ENCODE measurements at regions not wholly inside any gene's neighbourhood (a gene's known extent, or its start where the extent isn't known, plus 50 kb on each side); places are given as distances from the start of the nearest gene placed in this dataset.
"Not testable (repeated sequence)": the region's sequence is repeated elsewhere in the genome, so short reads cannot be mapped to it uniquely, and the experiment has no call there.

GRCh38 chr5:111976705-111977435 lies 219.9 kb upstream of the NREP start:
- Mint-ChIP-seq H3K9me3 (no peaks in the 10 kb centered on the region), H3K27ac (no peak overlapping the region)

GRCh38 chr5:111975133-111975532 lies 218.1 kb upstream of the NREP start:
- DNase-seq = no peak
- no peak overlapping the region for H3K27ac Mint-ChIP-seq
- no peaks in the 10 kb centered on the region for H3K9me3 Mint-ChIP-seq
- H3K27me3 Mint-ChIP-seq = peaks cover 18% of the 10 kb centered on the region
- H3K36me3 Mint-ChIP-seq = no peaks in the 10 kb centered on the region
- H3K4me3 Mint-ChIP-seq = no peak overlapping the region
- no peaks in the 10 kb centered on the region for H3K4me1 Mint-ChIP-seq

More at GRCh38 chr5:111976705-111977435, 219.9 kb upstream of the NREP start:
- H3K4me1 Mint-ChIP-seq = no peaks in the 10 kb centered on the region
- H3K36me3 Mint-ChIP-seq = no peaks in the 10 kb centered on the region
- no peak overlapping the region for H3K4me3 Mint-ChIP-seq
- DNase-seq = no peak
- peaks cover 9% of the 10 kb centered on the region for H3K27me3 Mint-ChIP-seq

- Mint-ChIP-seq H3K27ac (no peak overlapping the region), H3K27me3 (peaks cover 27% of the 10 kb centered on the region), H3K4me1 (no peaks in the 10 kb centered on the region), H3K36me3 (no peaks in the 10 kb centered on the region), H3K9me3 (no peaks in the 10 kb centered on the region), H3K4me3 (no peak overlapping the region)
- no peak for DNase-seq
These were observed 217.0 kb upstream of the NREP start for GRCh38 chr5:111973961-111974360.

GRCh38 chr5:111972548-111972947 lies 215.6 kb upstream of the NREP start:
- no peak overlapping the region for H3K4me3 Mint-ChIP-seq
- H3K27ac Mint-ChIP-seq = no peak overlapping the region
- no peak for DNase-seq
- H3K9me3 Mint-ChIP-seq = no peaks in the 10 kb centered on the region
- H3K27me3 Mint-ChIP-seq = peaks cover 30% of the 10 kb centered on the region
- no peaks in the 10 kb centered on the region for H3K36me3 Mint-ChIP-seq
- no peaks in the 10 kb centered on the region for H3K4me1 Mint-ChIP-seq

- no peak overlapping the region for H3K27ac Mint-ChIP-seq
These were observed 215.1 kb upstream of the NREP start for GRCh38 chr5:111972080-111972479.

GRCh38 chr5:111968459-111968858 lies 211.5 kb upstream of the NREP start:
- DNase-seq = no peak
- Mint-ChIP-seq H3K9me3 (no peaks in the 10 kb centered on the region), H3K27ac (no peak overlapping the region), H3K4me1 (no peaks in the 10 kb centered on the region), H3K36me3 (no peaks in the 10 kb centered on the region), H3K4me3 (no peak overlapping the region), H3K27me3 (peaks cover 21% of the 10 kb centered on the region)

More at GRCh38 chr5:111972080-111972479, 215.1 kb upstream of the NREP start:
- H3K4me3 Mint-ChIP-seq = no peak overlapping the region
- H3K4me1 Mint-ChIP-seq = no peaks in the 10 kb centered on the region
- H3K9me3 Mint-ChIP-seq = no peaks in the 10 kb centered on the region
- no peak for DNase-seq
- no peaks in the 10 kb centered on the region for H3K36me3 Mint-ChIP-seq
- peaks cover 30% of the 10 kb centered on the region for H3K27me3 Mint-ChIP-seq

GRCh38 chr5:111967463-111967862 lies 210.5 kb upstream of the NREP start:
- no peaks in the 10 kb centered on the region for H3K4me1 Mint-ChIP-seq
- no peak for DNase-seq
- H3K27me3 Mint-ChIP-seq = peaks cover 24% of the 10 kb centered on the region
- no peak overlapping the region for H3K27ac Mint-ChIP-seq
- no peaks in the 10 kb centered on the region for H3K9me3 Mint-ChIP-seq
- H3K4me3 Mint-ChIP-seq = no peak overlapping the region
- H3K36me3 Mint-ChIP-seq = no peaks in the 10 kb centered on the region

- no peak overlapping the region for H3K27ac Mint-ChIP-seq
- DNase-seq = no peak
- H3K9me3 Mint-ChIP-seq = no peaks in the 10 kb centered on the region
- peaks cover 21% of the 10 kb centered on the region for H3K27me3 Mint-ChIP-seq
- no peaks in the 10 kb centered on the region for H3K4me1 Mint-ChIP-seq
- H3K4me3 Mint-ChIP-seq = no peak overlapping the region
- no peaks in the 10 kb centered on the region for H3K36me3 Mint-ChIP-seq
These were observed 209.3 kb upstream of the NREP start for GRCh38 chr5:111966290-111966689.

- no peak overlapping the region for H3K27ac Mint-ChIP-seq
- no peaks in the 10 kb centered on the region for H3K4me1 Mint-ChIP-seq
- DNase-seq = no peak
- no peaks in the 10 kb centered on the region for H3K9me3 Mint-ChIP-seq
- no peaks in the 10 kb centered on the region for H3K36me3 Mint-ChIP-seq
- peaks cover 4% of the 10 kb centered on the region for H3K27me3 Mint-ChIP-seq
- H3K4me3 Mint-ChIP-seq = no peak overlapping the region
These were observed 206.6 kb upstream of the NREP start for GRCh38 chr5:111963555-111963954.

GRCh38 chr5:111962906-111963305 lies 205.9 kb upstream of the NREP start:
- no peak overlapping the region for H3K4me3 Mint-ChIP-seq
- peaks cover 4% of the 10 kb centered on the region for H3K27me3 Mint-ChIP-seq

GRCh38 chr5:111961862-111962261 lies 204.9 kb upstream of the NREP start:
- Mint-ChIP-seq H3K27me3 (peaks cover 8% of the 10 kb centered on the region), H3K4me3 (no peak overlapping the region), H3K4me1 (no peaks in the 10 kb centered on the region), H3K27ac (no peak overlapping the region), H3K36me3 (no peaks in the 10 kb centered on the region), H3K9me3 (no peaks in the 10 kb centered on the region)
- DNase-seq = no peak

More at GRCh38 chr5:111962906-111963305, 205.9 kb upstream of the NREP start:
- DNase-seq = no peak
- Mint-ChIP-seq H3K27ac (no peak overlapping the region), H3K9me3 (no peaks in the 10 kb centered on the region), H3K4me1 (no peaks in the 10 kb centered on the region), H3K36me3 (no peaks in the 10 kb centered on the region)

- no peaks in the 10 kb centered on the region for H3K36me3 Mint-ChIP-seq
- no peaks in the 10 kb centered on the region for H3K9me3 Mint-ChIP-seq
- H3K4me1 Mint-ChIP-seq = no peaks in the 10 kb centered on the region
- H3K4me3 Mint-ChIP-seq = no peak overlapping the region
- no peak overlapping the region for H3K27ac Mint-ChIP-seq
- peaks cover 11% of the 10 kb centered on the region for H3K27me3 Mint-ChIP-seq
- DNase-seq = no peak
These were observed 203.7 kb upstream of the NREP start for GRCh38 chr5:111960476-111961215.

- no peaks in the 10 kb centered on the region for H3K4me1 Mint-ChIP-seq
- H3K27ac Mint-ChIP-seq = no peak overlapping the region
- H3K9me3 Mint-ChIP-seq = no peaks in the 10 kb centered on the region
- no peaks in the 10 kb centered on the region for H3K36me3 Mint-ChIP-seq
- no peak overlapping the region for H3K4me3 Mint-ChIP-seq
- peaks cover 22% of the 10 kb centered on the region for H3K27me3 Mint-ChIP-seq
- DNase-seq = no peak
These were observed 201.9 kb upstream of the NREP start for GRCh38 chr5:111958851-111959250.

GRCh38 chr5:111956765-111957164 lies 199.8 kb upstream of the NREP start:
- H3K27ac Mint-ChIP-seq, H3K4me1 Mint-ChIP-seq, DNase-seq, H3K9me3 Mint-ChIP-seq, H3K36me3 Mint-ChIP-seq, H3K4me3 Mint-ChIP-seq: not testable (repeated sequence)
- H3K27me3 Mint-ChIP-seq = peaks cover 25% of the 10 kb centered on the region

- Mint-ChIP-seq H3K36me3 (no peaks in the 10 kb centered on the region), H3K9me3 (no peaks in the 10 kb centered on the region), H3K4me3 (no peak overlapping the region), H3K27me3 (peaks cover 25% of the 10 kb centered on the region), H3K27ac (no peak overlapping the region), H3K4me1 (no peaks in the 10 kb centered on the region)
- DNase-seq = no peak
These were observed 197.8 kb upstream of the NREP start for GRCh38 chr5:111954516-111955395.
